ENCODE measurements at regions not wholly inside any gene's neighbourhood (a gene's known extent, or its start where the extent isn't known, plus 50 kb on each side); places are given as distances from the start of the nearest gene placed in this dataset.

GRCh38 chr21:38196036-38196435 lies 60.8 kb upstream of the KCNJ15 start:
- no peak for DNase-seq (ENCODE audit: low spot score)

- no peak for DNase-seq (ENCODE audit: low spot score)
These were observed 54.0 kb upstream of the KCNJ15 start for GRCh38 chr21:38202811-38203210.

GRCh38 chr21:38203229-38203628 lies 53.6 kb upstream of the KCNJ15 start:
- DNase-seq (ENCODE audit: low spot score): no peak

GRCh38 chr21:38205940-38206339 lies 50.9 kb upstream of the KCNJ15 start:
- no peak for DNase-seq (ENCODE audit: low spot score)

GRCh38 chr21:38206646-38207045 lies 50.1 kb upstream of the KCNJ15 start:
- DNase-seq (ENCODE audit: low spot score): no peak
